ENCODE measurements at regions not wholly inside any gene's neighbourhood (a gene's known extent, or its start where the extent isn't known, plus 50 kb on each side); places are given as distances from the start of the nearest gene placed in this dataset.

- no peak for TF ChIP-seq CTCF (IDR thresholded peaks at IDR 0.05)
- no peak for TF ChIP-seq ZFX (IDR thresholded peaks at IDR 0.05; ENCODE audit: borderline replicate concordance)
Observed at GRCh38 chr3:164267053-164267452, 811.2 kb downstream of the SI start.
